ENCODE measurements at regions not wholly inside any gene's neighbourhood (a gene's known extent, or its start where the extent isn't known, plus 50 kb on each side); places are given as distances from the start of the nearest gene placed in this dataset.

- no peak for FAIRE-seq
These were observed 68.2 kb downstream of the MAIP1 start for GRCh38 chr2:200023570-200023969.

GRCh38 chr2:200025717-200026116, 70.3 kb downstream of the MAIP1 start:
- Histone ChIP-seq H3K9me3 (ENCODE audit: insufficient read depth, low read depth, low read length) (no peaks in the 10 kb centered on the region), H3K9ac (ENCODE audit: low read length) (no peak overlapping the region), H3K27ac (ENCODE audit: low read depth, low read length) (no peak overlapping the region), H3K4me1 (ENCODE audit: insufficient read depth, low read length) (no peaks in the 10 kb centered on the region), H3K4me2 (ENCODE audit: low read length) (no peak overlapping the region), H2AFZ (ENCODE audit: low read depth, low read length) (no peak overlapping the region), H3K36me3 (ENCODE audit: insufficient read depth, low read length) (no peaks in the 10 kb centered on the region), H3K4me3 (ENCODE audit: insufficient read depth, low read depth, low read length) (no peak overlapping the region), H4K20me1 (ENCODE audit: insufficient read depth, low read length) (no peaks in the 10 kb centered on the region), H3K27me3 (ENCODE audit: insufficient read depth, low read length) (no peaks in the 10 kb centered on the region), H3K79me2 (ENCODE audit: insufficient read depth, low read length) (no peaks in the 10 kb centered on the region)
- FAIRE-seq, result no peak
- H3K9me3 Mint-ChIP-seq (ENCODE audit: unreplicated experiment), result peaks cover 2% of the 10 kb centered on the region
- TF ChIP-seq EZH2 (IDR thresholded peaks at IDR 0.05; ENCODE audit: insufficient read depth, low read length) (no peak), CTCF (IDR thresholded peaks at IDR 0.05; ENCODE audit: insufficient read depth, low read depth, low read length) (no peak)
- peaks cover 6% of the 10 kb centered on the region for H3K4me1 Mint-ChIP-seq (ENCODE audit: low read depth, unreplicated experiment)
- H3K27me3 Mint-ChIP-seq (ENCODE audit: low read depth, unreplicated experiment), result no peaks in the 10 kb centered on the region
- DNase-seq (ENCODE audit: low read depth), result no peak
- no peak overlapping the region for H3K27ac Mint-ChIP-seq (ENCODE audit: unreplicated experiment)
- peaks cover 2% of the 10 kb centered on the region for H3K36me3 Mint-ChIP-seq (ENCODE audit: low read depth, unreplicated experiment)
- H3K4me3 Mint-ChIP-seq (ENCODE audit: unreplicated experiment), result peak overlapping the region; percentile 16

More at GRCh38 chr2:200023570-200023969, 68.2 kb downstream of the MAIP1 start:
- Histone ChIP-seq H3K9ac (ENCODE audit: low read length) (no peak overlapping the region), H3K4me2 (ENCODE audit: low read length) (no peak overlapping the region), H3K27ac (ENCODE audit: low read depth, low read length) (no peak overlapping the region), H4K20me1 (ENCODE audit: insufficient read depth, low read length) (no peaks in the 10 kb centered on the region), H3K27me3 (ENCODE audit: insufficient read depth, low read length) (no peaks in the 10 kb centered on the region), H3K4me1 (ENCODE audit: insufficient read depth, low read length) (no peaks in the 10 kb centered on the region), H3K4me3 (ENCODE audit: insufficient read depth, low read depth, low read length) (no peak overlapping the region), H3K36me3 (ENCODE audit: insufficient read depth, low read length) (no peaks in the 10 kb centered on the region), H3K9me3 (ENCODE audit: insufficient read depth, low read depth, low read length) (no peaks in the 10 kb centered on the region), H3K79me2 (ENCODE audit: insufficient read depth, low read length) (no peaks in the 10 kb centered on the region), H2AFZ (ENCODE audit: low read depth, low read length) (no peak overlapping the region)
- TF ChIP-seq CTCF (IDR thresholded peaks at IDR 0.05; ENCODE audit: insufficient read depth, low read depth, low read length) (no peak), EZH2 (IDR thresholded peaks at IDR 0.05; ENCODE audit: insufficient read depth, low read length) (no peak)
- no peak for DNase-seq (ENCODE audit: low read depth)
- Mint-ChIP-seq H3K4me1 (ENCODE audit: low read depth, unreplicated experiment) (peaks cover 6% of the 10 kb centered on the region), H3K27ac (ENCODE audit: unreplicated experiment) (no peak overlapping the region), H3K27me3 (ENCODE audit: low read depth, unreplicated experiment) (no peaks in the 10 kb centered on the region), H3K9me3 (ENCODE audit: unreplicated experiment) (peaks cover 5% of the 10 kb centered on the region), H3K4me3 (ENCODE audit: unreplicated experiment) (no peak overlapping the region), H3K36me3 (ENCODE audit: low read depth, unreplicated experiment) (no peaks in the 10 kb centered on the region)

DNA sequence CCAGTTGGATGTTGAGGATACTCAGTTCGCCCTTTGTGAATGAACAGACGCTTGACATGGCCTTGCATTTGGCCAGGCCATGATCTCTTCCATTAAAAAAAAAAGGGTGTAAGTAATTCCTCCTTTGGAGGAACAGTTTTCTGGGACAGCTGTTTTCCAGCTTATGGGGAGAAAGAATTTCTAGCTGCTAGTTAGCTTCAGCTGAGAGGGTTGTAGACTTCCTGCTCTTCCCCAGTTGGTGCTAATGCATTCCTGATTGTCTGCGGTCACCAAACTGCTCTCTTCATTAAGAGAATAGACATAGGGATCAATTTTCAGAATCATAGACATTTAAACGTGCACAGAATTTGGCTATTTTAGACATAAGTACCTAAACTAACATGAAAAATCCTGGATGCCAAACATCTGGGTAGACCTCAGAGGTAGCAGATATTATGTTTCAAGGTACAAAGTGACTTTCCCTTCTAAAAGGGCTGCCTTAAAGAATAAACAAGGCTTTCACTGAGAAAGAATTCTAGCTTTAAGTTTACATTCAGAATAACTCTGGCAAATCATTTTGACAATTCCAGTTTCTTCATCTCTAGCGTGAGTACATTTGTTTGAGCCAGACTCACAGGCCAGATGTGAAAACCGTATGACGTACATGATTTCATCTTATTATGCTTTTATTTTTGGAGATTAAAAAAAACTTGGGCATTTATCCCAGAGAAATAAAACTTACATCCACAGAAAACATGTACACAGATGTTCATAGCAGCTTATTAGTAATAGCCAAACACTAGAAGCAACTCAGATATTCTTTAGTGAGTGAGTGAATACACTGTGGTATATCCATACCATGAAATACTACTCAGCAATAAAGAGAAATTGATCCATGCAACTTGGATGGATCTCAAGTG, 71.2 kb downstream of the MAIP1 start:
- H3K9me3 ChIP-seq (ENCODE audit: insufficient read depth, low read depth, low read length), result no peaks in the 10 kb centered on the region
- no peak for FAIRE-seq
- Mint-ChIP-seq H3K27ac (ENCODE audit: unreplicated experiment) (no peak overlapping the region), H3K27me3 (ENCODE audit: low read depth, unreplicated experiment) (no peaks in the 10 kb centered on the region), H3K4me3 (ENCODE audit: unreplicated experiment) (no peak overlapping the region), H3K4me1 (ENCODE audit: low read depth, unreplicated experiment) (peaks cover 6% of the 10 kb centered on the region), H3K36me3 (ENCODE audit: low read depth, unreplicated experiment) (peaks cover 2% of the 10 kb centered on the region), H3K9me3 (ENCODE audit: unreplicated experiment) (peaks cover 2% of the 10 kb centered on the region)
- no peaks in the 10 kb centered on the region for H3K4me1 ChIP-seq (ENCODE audit: insufficient read depth, low read length)
- H3K4me2 ChIP-seq (ENCODE audit: low read length), result no peak overlapping the region
- no peak overlapping the region for H3K4me3 ChIP-seq (ENCODE audit: insufficient read depth, low read depth, low read length)
- no peak overlapping the region for H3K27ac ChIP-seq (ENCODE audit: low read depth, low read length)
- no peaks in the 10 kb centered on the region for H3K27me3 ChIP-seq (ENCODE audit: insufficient read depth, low read length)
- TF ChIP-seq CTCF (IDR thresholded peaks at IDR 0.05; ENCODE audit: insufficient read depth, low read depth, low read length) (no peak), EZH2 (IDR thresholded peaks at IDR 0.05; ENCODE audit: insufficient read depth, low read length) (no peak)
- no peaks in the 10 kb centered on the region for H3K79me2 ChIP-seq (ENCODE audit: insufficient read depth, low read length)
- no peak overlapping the region for H3K9ac ChIP-seq (ENCODE audit: low read length)
- H3K36me3 ChIP-seq (ENCODE audit: insufficient read depth, low read length), result no peaks in the 10 kb centered on the region
- no peak overlapping the region for H2AFZ ChIP-seq (ENCODE audit: low read depth, low read length)
- no peaks in the 10 kb centered on the region for H4K20me1 ChIP-seq (ENCODE audit: insufficient read depth, low read length)
- DNase-seq (ENCODE audit: low read depth), result no peak

Data from astrocyte (in vitro differentiated cells and primary cell).